ENCODE measurements at regions not wholly inside any gene's neighbourhood (a gene's known extent, or its start where the extent isn't known, plus 50 kb on each side); places are given as distances from the start of the nearest gene placed in this dataset.

- Histone ChIP-seq H3K4me2 (ENCODE audit: low read length) (no peak overlapping the region), H2AK5ac (ENCODE audit: low read length) (no peak overlapping the region), H3K4me1 (ENCODE audit: control insufficient read depth in 1 of 2, insufficient read depth in 2 of 2, low read length in 2 of 2) (peaks cover 0 to 14% of the 10 kb centered on the region in 2 experiments), H4K91ac (ENCODE audit: low read depth, low read length) (no peak overlapping the region), H2BK12ac (ENCODE audit: low read length) (no peak overlapping the region), H3K27me3 (ENCODE audit: insufficient read depth, low read length) (no peaks in the 10 kb centered on the region), H4K12ac (ENCODE audit: low read depth, low read length) (no peak overlapping the region), H4K8ac (ENCODE audit: low read depth, low read length) (no peak overlapping the region), H3K27ac (ENCODE audit: low read depth, low read length) (no peak overlapping the region), H3K9me3 (ENCODE audit: insufficient read depth, low read depth, low read length) (no peaks in the 10 kb centered on the region), H3K79me1 (ENCODE audit: low read length) (peaks cover 6% of the 10 kb centered on the region), H3K14ac (ENCODE audit: low read length) (no peak overlapping the region), H2BK5ac (ENCODE audit: low read depth, low read length, poor library complexity) (no peak overlapping the region), H2AFZ (ENCODE audit: insufficient read depth, low read length, poor library complexity) (no peak overlapping the region), H3K36me3 (ENCODE audit: control insufficient read depth in 1 of 2, insufficient read depth in 2 of 2, low read length in 2 of 2) (no peaks in the 10 kb centered on the region), H3K79me2 (ENCODE audit: control insufficient read depth, insufficient read depth, low read length, poor library complexity) (no peaks in the 10 kb centered on the region), H3K23ac (ENCODE audit: low read length) (no peak overlapping the region), H3K4me3 (ENCODE audit: low read depth, low read length) (no peak overlapping the region), H3K9ac (ENCODE audit: low read length) (no peak overlapping the region), H3K4ac (ENCODE audit: low read depth, low read length) (no peak overlapping the region), H2BK120ac (ENCODE audit: insufficient read depth, low read length, poor library complexity) (no peak overlapping the region), H3K18ac (ENCODE audit: low read length) (no peak overlapping the region)
- DNase-seq, result no peak
- no CpG with 5 or more reads among the region's 3 CpGs for WGBS (ENCODE audit: extremely low coverage, insufficient coverage, insufficient read length)
These were observed 428.6 kb downstream of the DMAC1 start for GRCh38 chr9:7370988-7371387.

- no peak overlapping the region for H3K4ac ChIP-seq (ENCODE audit: low read depth, low read length)
- H3K27me3 ChIP-seq (ENCODE audit: insufficient read depth, low read length), result no peaks in the 10 kb centered on the region
- no peak overlapping the region for H2BK120ac ChIP-seq (ENCODE audit: insufficient read depth, low read length, poor library complexity)
- no peak overlapping the region for H3K14ac ChIP-seq (ENCODE audit: low read length)
- no peak for DNase-seq
- no peaks in the 10 kb centered on the region for H3K79me2 ChIP-seq (ENCODE audit: control insufficient read depth, insufficient read depth, low read length, poor library complexity)
- peaks cover 6% of the 10 kb centered on the region for H3K79me1 ChIP-seq (ENCODE audit: low read length)
- peak overlapping the region; percentile 5 for H3K27ac ChIP-seq (ENCODE audit: low read depth, low read length)
- H3K4me1 ChIP-seq (ENCODE audit: control insufficient read depth in 1 of 2, insufficient read depth in 2 of 2, low read length in 2 of 2), result peaks cover 0 to 14% of the 10 kb centered on the region in 2 experiments
- no peak overlapping the region for H3K4me2 ChIP-seq (ENCODE audit: low read length)
- no peak overlapping the region for H2BK12ac ChIP-seq (ENCODE audit: low read length)
- no peak overlapping the region for H2BK5ac ChIP-seq (ENCODE audit: low read depth, low read length, poor library complexity)
- H3K4me3 ChIP-seq (ENCODE audit: low read depth, low read length), result no peak overlapping the region
- no peak overlapping the region for H2AFZ ChIP-seq (ENCODE audit: insufficient read depth, low read length, poor library complexity)
- no peak overlapping the region for H4K12ac ChIP-seq (ENCODE audit: low read depth, low read length)
- H4K91ac ChIP-seq (ENCODE audit: low read depth, low read length), result no peak overlapping the region
- no peaks in the 10 kb centered on the region for H3K36me3 ChIP-seq (ENCODE audit: control insufficient read depth in 1 of 2, insufficient read depth in 2 of 2, low read length in 2 of 2)
- no peak overlapping the region for H4K8ac ChIP-seq (ENCODE audit: low read depth, low read length)
- H3K9ac ChIP-seq (ENCODE audit: low read length), result no peak overlapping the region
- no peak overlapping the region for H2AK5ac ChIP-seq (ENCODE audit: low read length)
- no CpG with 5 or more reads among the region's 2 CpGs for WGBS (ENCODE audit: extremely low coverage, insufficient coverage, insufficient read length)
- H3K18ac ChIP-seq (ENCODE audit: low read length), result no peak overlapping the region
- H3K23ac ChIP-seq (ENCODE audit: low read length), result no peak overlapping the region
- H3K9me3 ChIP-seq (ENCODE audit: insufficient read depth, low read depth, low read length), result no peaks in the 10 kb centered on the region
These were observed 429.2 kb downstream of the DMAC1 start for GRCh38 chr9:7370381-7370780.

- Histone ChIP-seq H3K4ac (ENCODE audit: low read depth, low read length) (no peak overlapping the region), H3K27me3 (ENCODE audit: insufficient read depth, low read length) (no peaks in the 10 kb centered on the region), H3K14ac (ENCODE audit: low read length) (no peak overlapping the region), H4K8ac (ENCODE audit: low read depth, low read length) (no peak overlapping the region), H2AFZ (ENCODE audit: insufficient read depth, low read length, poor library complexity) (no peak overlapping the region), H4K12ac (ENCODE audit: low read depth, low read length) (no peak overlapping the region), H3K4me1 (ENCODE audit: control insufficient read depth in 1 of 2, insufficient read depth in 2 of 2, low read length in 2 of 2) (peaks cover 0 to 14% of the 10 kb centered on the region in 2 experiments), H3K18ac (ENCODE audit: low read length) (no peak overlapping the region), H3K27ac (ENCODE audit: low read depth, low read length) (no peak overlapping the region), H4K91ac (ENCODE audit: low read depth, low read length) (peak overlapping the region; percentile 60), H2AK5ac (ENCODE audit: low read length) (no peak overlapping the region), H3K79me2 (ENCODE audit: control insufficient read depth, insufficient read depth, low read length, poor library complexity) (no peaks in the 10 kb centered on the region), H2BK120ac (ENCODE audit: insufficient read depth, low read length, poor library complexity) (no peak overlapping the region), H3K9me3 (ENCODE audit: insufficient read depth, low read depth, low read length) (no peaks in the 10 kb centered on the region), H3K4me3 (ENCODE audit: low read depth, low read length) (no peak overlapping the region), H2BK12ac (ENCODE audit: low read length) (peak overlapping the region; percentile 41), H3K4me2 (ENCODE audit: low read length) (no peak overlapping the region), H3K79me1 (ENCODE audit: low read length) (peaks cover 6% of the 10 kb centered on the region), H3K36me3 (ENCODE audit: control insufficient read depth in 1 of 2, insufficient read depth in 2 of 2, low read length in 2 of 2) (no peaks in the 10 kb centered on the region), H3K9ac (ENCODE audit: low read length) (no peak overlapping the region), H2BK5ac (ENCODE audit: low read depth, low read length, poor library complexity) (no peak overlapping the region), H3K23ac (ENCODE audit: low read length) (no peak overlapping the region)
- no CpG with 5 or more reads among the region's 2 CpGs for WGBS (ENCODE audit: extremely low coverage, insufficient coverage, insufficient read length)
- DNase-seq, result no peak
These were observed 430.2 kb downstream of the DMAC1 start for GRCh38 chr9:7369384-7369821.

- no CpG with 5 or more reads among the region's 6 CpGs for WGBS (ENCODE audit: extremely low coverage, insufficient coverage, insufficient read length)
- Histone ChIP-seq H3K4ac (ENCODE audit: low read depth, low read length) (no peak overlapping the region), H3K9ac (ENCODE audit: low read length) (no peak overlapping the region), H3K18ac (ENCODE audit: low read length) (no peak overlapping the region), H2BK5ac (ENCODE audit: low read depth, low read length, poor library complexity) (peak overlapping the region; percentile 88), H4K8ac (ENCODE audit: low read depth, low read length) (peak overlapping the region; percentile 55), H3K27ac (ENCODE audit: low read depth, low read length) (peak overlapping the region; percentile 90), H3K79me1 (ENCODE audit: low read length) (peaks cover 6% of the 10 kb centered on the region), H3K9me3 (ENCODE audit: insufficient read depth, low read depth, low read length) (no peaks in the 10 kb centered on the region), H3K23ac (ENCODE audit: low read length) (no peak overlapping the region), H3K4me3 (ENCODE audit: low read depth, low read length) (no peak overlapping the region), H3K79me2 (ENCODE audit: control insufficient read depth, insufficient read depth, low read length, poor library complexity) (no peaks in the 10 kb centered on the region), H3K27me3 (ENCODE audit: insufficient read depth, low read length) (no peaks in the 10 kb centered on the region), H4K91ac (ENCODE audit: low read depth, low read length) (peak overlapping the region; percentile 71), H2BK12ac (ENCODE audit: low read length) (peak overlapping the region; percentile 85), H2AK5ac (ENCODE audit: low read length) (no peak overlapping the region), H3K36me3 (ENCODE audit: control insufficient read depth in 1 of 2, insufficient read depth in 2 of 2, low read length in 2 of 2) (no peaks in the 10 kb centered on the region), H2BK120ac (ENCODE audit: insufficient read depth, low read length, poor library complexity) (peak overlapping the region; percentile 72), H3K4me2 (ENCODE audit: low read length) (peak overlapping the region; percentile 53), H3K14ac (ENCODE audit: low read length) (no peak overlapping the region), H3K4me1 (ENCODE audit: control insufficient read depth in 1 of 2, insufficient read depth in 2 of 2, low read length in 2 of 2) (peaks cover 4 to 14% of the 10 kb centered on the region in 2 experiments), H4K12ac (ENCODE audit: low read depth, low read length) (no peak overlapping the region), H2AFZ (ENCODE audit: insufficient read depth, low read length, poor library complexity) (no peak overlapping the region)
- peak in 1 of 2 donors; percentile 39 for DNase-seq
These were observed 430.9 kb downstream of the DMAC1 start for GRCh38 chr9:7368410-7369292.

Data from trophoblast cell (in vitro differentiated cells and primary cell).